NOMO-1 (cell line): ENCODE measurements at regions not wholly inside any gene's neighbourhood (a gene's known extent, or its start where the extent isn't known, plus 50 kb on each side); places are given as distances from the start of the nearest gene placed in this dataset.

Experiments used
- DNase-seq, 2 experiments: peaks; one replicate each; lab custom pipeline; 2025; ENCODE audit not compliant: unreplicated experiment in 2 of 2; lab: John Stamatoyannopoulos, UW

- no peak for DNase-seq
These were observed 112.8 kb upstream of the PTCH1 start for GRCh38 chr9:95629585-95629984.

DNA sequence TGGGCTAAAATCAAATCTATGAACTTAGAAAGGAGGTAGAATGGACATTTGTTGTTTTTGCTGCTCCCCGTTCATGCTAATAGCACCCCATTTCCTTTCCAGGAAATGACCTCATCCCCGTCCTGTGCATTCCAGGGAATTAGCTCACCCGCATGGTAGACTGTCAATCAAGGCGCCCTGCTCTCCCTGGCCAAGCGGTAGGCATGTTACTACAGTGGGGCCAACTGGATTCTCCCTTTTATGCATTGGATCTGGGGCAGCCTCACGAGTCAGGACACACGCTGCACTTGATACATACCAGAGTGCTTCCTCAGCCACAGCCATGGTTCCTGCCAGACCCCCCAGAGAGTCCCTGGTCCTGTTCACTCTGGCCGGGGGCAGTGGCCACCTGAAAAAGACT lies 111.0 kb upstream of the PTCH1 start:
- DNase-seq, result no peak

GRCh38 chr9:95626885-95627558 lies 110.3 kb upstream of the PTCH1 start:
- DNase-seq, result peak; percentile 23 to 29

DNA sequence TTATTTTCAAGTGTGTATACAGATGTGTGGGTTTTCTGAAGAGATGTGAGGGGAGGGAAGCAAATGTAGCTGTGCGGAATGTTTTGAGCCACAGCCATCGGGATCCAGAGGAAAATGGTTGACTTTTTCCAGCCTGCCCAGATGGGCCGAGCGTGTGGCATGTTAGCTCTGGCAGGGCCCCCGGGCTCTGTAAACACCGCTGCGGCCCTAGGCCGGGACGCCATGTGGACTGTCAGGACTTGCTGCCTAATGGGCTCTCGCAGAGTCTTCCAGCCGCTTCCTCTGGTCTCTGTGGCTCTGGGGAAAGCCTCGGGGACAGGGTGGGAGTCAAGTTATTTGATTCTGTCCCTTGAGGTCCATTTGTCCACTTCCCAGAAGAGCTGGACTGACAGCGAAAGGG lies 109.6 kb upstream of the PTCH1 start:
- no peak for DNase-seq

- no peak for DNase-seq
These were observed 106.9 kb upstream of the PTCH1 start for GRCh38 chr9:95623640-95624039.

- DNase-seq, result no peak
These were observed 104.0 kb upstream of the PTCH1 start for GRCh38 chr9:95620722-95621121.

DNA sequence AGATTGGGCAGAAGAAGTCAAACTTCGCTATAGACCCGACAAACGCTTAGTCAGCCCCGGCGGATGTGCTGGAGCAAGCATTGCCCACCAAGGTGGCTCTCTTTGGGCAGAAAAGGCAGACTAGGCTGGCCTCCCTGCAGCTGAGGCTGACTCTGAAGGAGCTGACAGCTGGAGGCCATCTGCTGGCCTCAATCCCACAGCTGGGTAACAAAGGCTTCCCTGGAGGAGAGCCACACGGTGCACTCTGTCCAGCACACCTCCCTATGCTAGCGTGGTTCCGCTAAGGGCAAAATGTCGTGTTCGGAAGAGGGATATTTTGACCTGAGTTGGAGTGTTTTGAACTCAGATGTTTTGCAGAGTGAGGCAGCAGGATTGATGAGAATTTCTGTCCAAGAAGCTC lies 103.5 kb upstream of the PTCH1 start:
- DNase-seq, result no peak

- DNase-seq, result no peak
These were observed 98.5 kb upstream of the PTCH1 start for GRCh38 chr9:95615246-95615645.

- no peak for DNase-seq
These were observed 96.9 kb upstream of the PTCH1 start for GRCh38 chr9:95613670-95614069.

- no peak for DNase-seq
These were observed 94.6 kb upstream of the PTCH1 start for GRCh38 chr9:95611354-95611753.

- no peak for DNase-seq
These were observed 93.4 kb upstream of the PTCH1 start for GRCh38 chr9:95610006-95610785.

- no peak for DNase-seq
These were observed 92.7 kb upstream of the PTCH1 start for GRCh38 chr9:95609426-95609825.

GRCh38 chr9:95608341-95608740 lies 91.6 kb upstream of the PTCH1 start:
- no peak for DNase-seq

DNA sequence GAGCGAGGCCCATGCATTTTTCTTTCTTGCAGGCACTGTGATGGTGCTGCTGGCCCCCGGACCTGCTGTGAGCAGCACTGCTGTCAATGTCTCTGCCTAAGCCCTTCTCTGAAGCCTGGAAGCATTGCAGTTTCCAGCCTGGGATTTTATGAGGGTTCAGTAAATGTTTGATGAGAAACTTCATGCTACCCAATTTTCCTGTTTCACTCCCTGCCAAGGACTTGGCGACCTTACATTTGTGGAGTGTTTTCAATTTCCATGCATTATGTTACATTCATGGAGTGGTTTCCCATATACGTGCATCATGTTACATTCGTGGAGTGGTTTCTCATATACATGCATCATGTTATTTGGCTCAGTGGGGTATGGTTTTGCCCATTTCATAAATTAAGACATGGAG lies 90.7 kb upstream of the PTCH1 start:
- no peak for DNase-seq

DNA sequence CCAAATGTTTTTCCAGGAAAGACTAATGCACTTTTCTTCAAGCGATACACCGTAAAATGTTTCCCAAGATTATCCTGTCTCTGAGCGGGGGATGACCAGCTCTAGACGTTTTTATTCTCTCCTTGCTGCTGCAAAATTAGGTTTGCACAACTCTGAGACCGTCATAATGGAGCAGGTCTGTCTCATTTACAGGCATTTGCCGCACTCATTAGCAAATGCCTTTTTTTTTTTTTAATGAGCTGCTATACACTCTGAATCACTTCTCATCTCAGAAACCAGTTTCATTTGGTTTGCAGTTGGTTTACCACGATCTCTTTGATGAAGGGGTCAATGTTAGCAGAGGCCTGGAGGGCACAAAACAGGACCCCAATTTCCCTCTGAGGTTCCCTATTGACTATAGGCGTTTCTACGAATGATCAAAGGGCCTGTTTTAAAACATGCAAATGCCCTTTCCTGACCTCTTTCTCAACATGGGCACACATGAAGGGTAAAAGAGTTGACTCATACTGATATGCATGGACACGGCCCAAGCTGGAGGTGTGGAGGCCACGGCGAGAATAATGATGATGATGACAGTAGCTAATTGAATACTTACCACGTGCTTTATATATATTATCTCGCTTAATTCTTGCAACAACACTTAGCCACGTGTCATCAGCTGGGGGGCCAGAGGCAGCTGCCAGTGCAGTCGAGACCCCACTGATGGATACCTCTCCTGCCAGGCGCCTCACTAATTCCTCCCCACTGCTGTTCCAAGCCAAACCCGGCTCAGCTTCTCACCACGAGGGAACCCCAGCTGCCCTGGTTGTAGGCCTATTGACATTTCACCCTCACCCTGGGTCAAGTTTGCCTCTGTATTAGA lies 89.9 kb upstream of the PTCH1 start:
- DNase-seq, result no peak

GRCh38 chr9:95605816-95606488 lies 89.2 kb upstream of the PTCH1 start:
- DNase-seq, result no peak

DNA sequence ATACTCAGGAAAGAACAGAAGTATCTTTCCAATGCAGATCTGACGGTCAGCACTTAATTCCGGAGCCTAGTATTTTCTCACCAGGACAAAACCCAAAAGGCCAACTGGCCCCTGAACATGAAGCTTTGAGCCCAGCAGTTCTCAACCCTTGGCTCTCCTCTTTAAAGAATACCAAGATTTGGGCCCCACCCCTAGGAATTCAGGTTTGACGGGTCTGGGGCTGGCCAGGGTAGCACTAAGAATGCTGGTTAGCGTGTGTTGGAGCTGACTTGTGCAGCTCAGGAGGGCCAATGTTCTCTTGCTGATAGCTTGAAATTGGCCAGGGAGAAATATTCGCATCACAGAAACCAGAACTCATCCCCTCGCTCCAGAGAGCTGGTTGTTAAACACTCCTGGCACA lies 88.3 kb upstream of the PTCH1 start:
- no peak for DNase-seq

- DNase-seq, result peak; percentile 24 to 64
These were observed 81.5 kb upstream of the PTCH1 start for GRCh38 chr9:95598236-95598635.

GRCh38 chr9:95595721-95596295 lies 79.0 kb upstream of the PTCH1 start:
- no peak for DNase-seq

GRCh38 chr9:95592931-95593330 lies 76.2 kb upstream of the PTCH1 start:
- DNase-seq, result no peak
